Posterior cingulate gyrus (tissue), 11 donors: ENCODE measurements at regions not wholly inside any gene's neighbourhood (a gene's known extent, or its start where the extent isn't known, plus 50 kb on each side); places are given as distances from the start of the nearest gene placed in this dataset.

ENCODE experiments used
- DNase-seq, 10 donors: peaks; one replicate each; pipeline versions ENCODE4 v3.0.0 to v3.0.0-alpha.2; 2020 to 2021; ENCODE audit warnings: mixed read lengths in 3 of 10
- intact Hi-C: fragments of 100-400 bp; cut with DNase I; formaldehyde crosslinking; loops from one replicate; pipeline ENCODE4 v1.15.1; 2023

GRCh38 chr20:41952166-41952565 lies 334.0 kb upstream of the CHD6 start:
- DNase-seq, result no peak
- intact Hi-C loops, result no loop called here

GRCh38 chr20:41951615-41952014 lies 333.4 kb upstream of the CHD6 start:
- intact Hi-C loops, result no loop called here
- DNase-seq, result no peak

GRCh38 chr20:41939659-41940058 lies 321.5 kb upstream of the CHD6 start:
- intact Hi-C loops, result no loop called here
- no peak for DNase-seq

GRCh38 chr20:41938353-41938752 lies 320.2 kb upstream of the CHD6 start:
- intact Hi-C loops, result no loop called here
- no peak for DNase-seq

GRCh38 chr20:41935259-41935791 lies 317.1 kb upstream of the CHD6 start:
- DNase-seq, result no peak
- intact Hi-C loops, result no loop called here

GRCh38 chr20:41932431-41932830 lies 314.3 kb upstream of the CHD6 start:
- intact Hi-C loops, result no loop called here
- DNase-seq, result peak in 2 of 10 donors; percentile 13 to 81

GRCh38 chr20:41927655-41928054 lies 309.5 kb upstream of the CHD6 start:
- no peak for DNase-seq
- intact Hi-C loops, result no loop called here

GRCh38 chr20:41927189-41927588 lies 309.0 kb upstream of the CHD6 start:
- intact Hi-C loops, result no loop called here
- DNase-seq, result no peak

GRCh38 chr20:41925476-41925875 lies 307.3 kb upstream of the CHD6 start:
- intact Hi-C loops, result no loop called here
- peak in 1 of 10 donors; percentile 14 for DNase-seq

- intact Hi-C loops, result no loop called here
- DNase-seq, result no peak
Measured at GRCh38 chr20:41923624-41924023, 305.4 kb upstream of the CHD6 start.

GRCh38 chr20:41913146-41913545 lies 295.0 kb upstream of the CHD6 start:
- intact Hi-C loops, result no loop called here
- DNase-seq, result no peak

- intact Hi-C loops, result no loop called here
- DNase-seq, result no peak
Measured at GRCh38 chr20:41910558-41910957, 292.4 kb upstream of the CHD6 start.

- intact Hi-C loops, result no loop called here
- no peak for DNase-seq
Measured at GRCh38 chr20:41905199-41905598, 287.0 kb upstream of the CHD6 start.

GRCh38 chr20:41903586-41903985 lies 285.4 kb upstream of the CHD6 start:
- no peak for DNase-seq
- intact Hi-C loops, result no loop called here

- DNase-seq, result no peak
- intact Hi-C loops, result no loop called here
Measured at GRCh38 chr20:41902346-41902745, 284.2 kb upstream of the CHD6 start.

- intact Hi-C loops, result no loop called here
- DNase-seq, result no peak
Measured at GRCh38 chr20:41900201-41900691, 282.1 kb upstream of the CHD6 start.

GRCh38 chr20:41897708-41898107 lies 279.5 kb upstream of the CHD6 start:
- no peak for DNase-seq
- intact Hi-C loops, result no loop called here

GRCh38 chr20:41895241-41896032 lies 277.3 kb upstream of the CHD6 start:
- intact Hi-C loops, result no loop called here
- DNase-seq, result no peak

- intact Hi-C loops, result no loop called here
- peak in 1 of 10 donors; percentile 73 for DNase-seq
Measured at GRCh38 chr20:41894255-41894963, 276.2 kb upstream of the CHD6 start.

GRCh38 chr20:41892031-41892430 lies 273.9 kb upstream of the CHD6 start:
- no peak for DNase-seq
- intact Hi-C loops, result no loop called here

GRCh38 chr20:41889844-41890224 lies 271.7 kb upstream of the CHD6 start:
- intact Hi-C loops, result no loop called here

More at GRCh38 chr20:41889844-41890224, 271.7 kb upstream of the CHD6 start:
- DNase-seq, result no peak
